ENCODE measurements at regions not wholly inside any gene's neighbourhood (a gene's known extent, or its start where the extent isn't known, plus 50 kb on each side); places are given as distances from the start of the nearest gene placed in this dataset.

GRCh38 chr16:64149756-64150155 is 972.1 kb downstream of the CDH11 start:
- H3K4me1 ChIP-seq (ENCODE audit: low read depth), result no peaks in the 10 kb centered on the region
- no peak overlapping the region for H3K27ac ChIP-seq
- no peak for TF ChIP-seq CTCF (IDR thresholded peaks at IDR 0.05; ENCODE audit: low read depth, low read length)
- DNase-seq (ENCODE audit: low read depth in 1 of 2, low spot score in 1 of 2), result no peak
- no peak overlapping the region for H3K4me3 ChIP-seq
- no peaks in the 10 kb centered on the region for H3K36me3 ChIP-seq
- H3K9me3 ChIP-seq (ENCODE audit: low read depth), result no peaks in the 10 kb centered on the region
- H3K27me3 ChIP-seq, result no peaks in the 10 kb centered on the region

GRCh38 chr16:64148356-64148755 is 973.5 kb downstream of the CDH11 start:
- no peak for DNase-seq (ENCODE audit: low read depth in 1 of 2, low spot score in 1 of 2)
- H3K4me3 ChIP-seq, result no peak overlapping the region

GRCh38 chr16:64147941-64148340 is 973.9 kb downstream of the CDH11 start:
- H3K36me3 ChIP-seq, result no peaks in the 10 kb centered on the region
- DNase-seq (ENCODE audit: low read depth in 1 of 2, low spot score in 1 of 2), result no peak
- H3K9me3 ChIP-seq (ENCODE audit: low read depth), result no peaks in the 10 kb centered on the region
- no peak for TF ChIP-seq CTCF (IDR thresholded peaks at IDR 0.05; ENCODE audit: low read depth, low read length)
- no peak overlapping the region for H3K4me3 ChIP-seq
- no peak overlapping the region for H3K27ac ChIP-seq
- H3K27me3 ChIP-seq, result no peaks in the 10 kb centered on the region
- no peaks in the 10 kb centered on the region for H3K4me1 ChIP-seq (ENCODE audit: low read depth)

More at GRCh38 chr16:64148356-64148755, 973.5 kb downstream of the CDH11 start:
- Histone ChIP-seq H3K36me3 (no peaks in the 10 kb centered on the region), H3K27me3 (no peaks in the 10 kb centered on the region), H3K27ac (no peak overlapping the region), H3K4me1 (ENCODE audit: low read depth) (no peaks in the 10 kb centered on the region), H3K9me3 (ENCODE audit: low read depth) (no peaks in the 10 kb centered on the region)
- no peak for TF ChIP-seq CTCF (IDR thresholded peaks at IDR 0.05; ENCODE audit: low read depth, low read length)

- Histone ChIP-seq H3K27ac (no peak overlapping the region), H3K4me1 (ENCODE audit: low read depth) (no peaks in the 10 kb centered on the region), H3K9me3 (ENCODE audit: low read depth) (no peaks in the 10 kb centered on the region), H3K36me3 (no peaks in the 10 kb centered on the region), H3K27me3 (no peaks in the 10 kb centered on the region), H3K4me3 (no peak overlapping the region)
- no peak for TF ChIP-seq CTCF (IDR thresholded peaks at IDR 0.05; ENCODE audit: low read depth, low read length)
- DNase-seq (ENCODE audit: low read depth in 1 of 2, low spot score in 1 of 2), result no peak
Measured at GRCh38 chr16:64144617-64145016, 977.2 kb downstream of the CDH11 start.

GRCh38 chr16:64138621-64139020 is 983.2 kb downstream of the CDH11 start:
- Histone ChIP-seq H3K4me1 (ENCODE audit: low read depth) (no peaks in the 10 kb centered on the region), H3K9me3 (ENCODE audit: low read depth) (no peaks in the 10 kb centered on the region), H3K27me3 (no peaks in the 10 kb centered on the region), H3K27ac (no peak overlapping the region), H3K36me3 (no peaks in the 10 kb centered on the region), H3K4me3 (no peak overlapping the region)
- no peak for DNase-seq (ENCODE audit: low read depth in 1 of 2, low spot score in 1 of 2)
- no peak for TF ChIP-seq CTCF (IDR thresholded peaks at IDR 0.05; ENCODE audit: low read depth, low read length)

- DNase-seq (ENCODE audit: low read depth in 1 of 2, low spot score in 1 of 2), result no peak
- no peaks in the 10 kb centered on the region for H3K27me3 ChIP-seq
- H3K4me1 ChIP-seq (ENCODE audit: low read depth), result no peaks in the 10 kb centered on the region
- TF ChIP-seq CTCF (IDR thresholded peaks at IDR 0.05; ENCODE audit: low read depth, low read length), result no peak
- no peaks in the 10 kb centered on the region for H3K36me3 ChIP-seq
- no peaks in the 10 kb centered on the region for H3K9me3 ChIP-seq (ENCODE audit: low read depth)
- H3K4me3 ChIP-seq, result no peak overlapping the region
- no peak overlapping the region for H3K27ac ChIP-seq
Measured at GRCh38 chr16:64138006-64138405, 983.9 kb downstream of the CDH11 start.

Data from cardiac muscle cell (in vitro differentiated cells and primary cell).